Epithelial cell of esophagus (primary cell): ENCODE measurements at regions not wholly inside any gene's neighbourhood (a gene's known extent, or its start where the extent isn't known, plus 50 kb on each side); places are given as distances from the start of the nearest gene placed in this dataset.
"Not testable (repeated sequence)": the region's sequence is repeated elsewhere in the genome, so short reads cannot be mapped to it uniquely, and the experiment has no call there.

Experiments used
- DNase-seq: peaks from one replicate; pipeline ENCODE4 v3.0.0; 2010; ENCODE audit warnings: low read depth
- H3K4me3 ChIP-seq: 2 replicates; pipeline ENCODE4 v1.5.1; 2011; ENCODE audit warnings: mild to moderate bottlenecking, low read length, control low read depth
- CTCF ChIP-seq: IDR thresholded peaks from 2 replicates; pipeline ENCODE4 v1.5.1; 2011; ENCODE audit warnings: low read depth, mild to moderate bottlenecking, low read length, control low read depth, inconsistent platforms; ENCODE audit not compliant: insufficient read depth; ENCODE audit errors: missing control alignments

GRCh38 chr2:194060269-194060668 is 1596.8 kb upstream of the SLC39A10 start:
- TF ChIP-seq CTCF, result no peak
- H3K4me3 ChIP-seq, result no peak overlapping the region
- no peak for DNase-seq

GRCh38 chr2:194054313-194054712 is 1602.7 kb upstream of the SLC39A10 start:
- TF ChIP-seq CTCF, result no peak
- DNase-seq, result no peak
- H3K4me3 ChIP-seq, result no peak overlapping the region

GRCh38 chr2:194044321-194044720 is 1612.7 kb upstream of the SLC39A10 start:
- no peak for TF ChIP-seq CTCF
- H3K4me3 ChIP-seq, result no peak overlapping the region
- no peak for DNase-seq

GRCh38 chr2:194021130-194021529 is 1635.9 kb upstream of the SLC39A10 start:
- DNase-seq, H3K4me3 ChIP-seq: not testable (repeated sequence)

- DNase-seq, result no peak
- H3K4me3 ChIP-seq, result no peak overlapping the region
- TF ChIP-seq CTCF, result no peak
Measured at GRCh38 chr2:194020155-194020554, 1636.9 kb upstream of the SLC39A10 start.

- no peak overlapping the region for H3K4me3 ChIP-seq
- TF ChIP-seq CTCF, result no peak
- no peak for DNase-seq
Measured at GRCh38 chr2:194015751-194016150, 1641.3 kb upstream of the SLC39A10 start.

- no peak overlapping the region for H3K4me3 ChIP-seq
- DNase-seq, result no peak
- TF ChIP-seq CTCF, result no peak
Measured at GRCh38 chr2:194014639-194015038, 1642.4 kb upstream of the SLC39A10 start.

GRCh38 chr2:194004590-194005206 is 1652.3 kb upstream of the SLC39A10 start:
- TF ChIP-seq CTCF, result no peak
- no peak overlapping the region for H3K4me3 ChIP-seq
- peak; percentile 28 for DNase-seq
